SK-N-SH (cell line): ENCODE measurements at regions not wholly inside any gene's neighbourhood (a gene's known extent, or its start where the extent isn't known, plus 50 kb on each side); places are given as distances from the start of the nearest gene placed in this dataset.

ENCODE experiments used
- CTCF ChIA-PET: fragments of 300-600, 350-600 bp; formaldehyde crosslinking; extraction: SDS; loops from one replicate; lab custom pipeline; 2021; lab: Yijun Ruan, JAX
- POLR2A ChIA-PET: fragments of 350-600 bp; sonication (Branson Sonifier 250); formaldehyde crosslinking; extraction: SDS; loops from one replicate; lab custom pipeline; 2020; ENCODE audit warnings: antibody characterized with exemption, inconsistent platforms; lab: Yijun Ruan, JAX
- DNase-seq: peaks from one replicate; pipeline ENCODE4 v3.0.0; 2012
- H2AFZ ChIP-seq: fragments of 200-600 bp; sonication (generic); 2 replicates; pipeline ENCODE4 v1.8.1; 2016; ENCODE audit warnings: antibody characterized with exemption, mild to moderate bottlenecking, low read depth
- H3F3A ChIP-seq: fragments of 200-600 bp; sonication (generic); replicated peaks from 2 replicates; pipeline ENCODE3; 2016; ENCODE audit warnings: antibody characterized with exemption, mild to moderate bottlenecking; ENCODE audit not compliant: insufficient read depth
- H3K27ac ChIP-seq, 2 experiments: fragments of 200-500 bp in 1 of 2; fragments of 200-600 bp in 1 of 2; sonication (Bioruptor generic) in 1 of 2; sonication (generic), shearing (Covaris generic) in 1 of 2; 2 replicates each; pipeline versions ENCODE4 v1.5.1 to v1.6.1; 2014 to 2016; ENCODE audit warnings: low read depth in 2 of 2, inconsistent platforms in 1 of 2, low read length in 1 of 2, mild to moderate bottlenecking in 1 of 2, mixed read lengths in 1 of 2
- H3K27me3 ChIP-seq: fragments of 200-600 bp; sonication (generic), shearing (Covaris generic); 2 replicates; pipeline ENCODE4 v1.6.1; 2016; ENCODE audit warnings: mixed run types; ENCODE audit not compliant: insufficient read depth
- H3K36me3 ChIP-seq, 2 experiments: fragments of 200-500 bp in 1 of 2; fragments of 200-600 bp in 1 of 2; sonication (Bioruptor generic) in 1 of 2; sonication (generic) in 1 of 2; replicated peaks in 1 of 2; 2 replicates each; pipeline versions ENCODE3 to v1.5.1; 2014 to 2016; ENCODE audit warnings: low read length in 1 of 2, mild to moderate bottlenecking in 1 of 2; ENCODE audit not compliant: insufficient read depth in 2 of 2, control insufficient read depth in 1 of 2
- H3K4me1 ChIP-seq, 2 experiments: fragments of 200-500 bp in 1 of 2; fragments of 200-600 bp in 1 of 2; sonication (Bioruptor generic) in 1 of 2; sonication (generic), shearing (Covaris generic) in 1 of 2; 2 replicates each; pipeline versions ENCODE4 v1.5.1 to v1.6.1; 2014 to 2016; ENCODE audit warnings: low read depth in 1 of 2, low read length in 1 of 2, mixed run types in 1 of 2; ENCODE audit not compliant: insufficient read depth in 2 of 2, control insufficient read depth in 1 of 2
- H3K4me2 ChIP-seq: fragments of 200-600 bp; sonication (generic), shearing (Covaris generic); 2 replicates; pipeline ENCODE4 v1.6.1; 2017; ENCODE audit warnings: mixed run types
- H3K4me3 ChIP-seq, 2 experiments: fragments of 200-500 bp in 1 of 2; fragments of 200-600 bp in 1 of 2; sonication (Bioruptor generic) in 1 of 2; sonication (generic), shearing (Covaris generic) in 1 of 2; 2 replicates each; pipeline versions ENCODE4 v1.5.1 to v1.8.1; 2014 to 2016; ENCODE audit warnings: low read depth in 2 of 2, inconsistent platforms in 1 of 2, low read length in 1 of 2, mild to moderate bottlenecking in 1 of 2, mixed read lengths in 1 of 2, moderate library complexity in 1 of 2
- H3K79me2 ChIP-seq: fragments of 200-600 bp; sonication (generic); 2 replicates; pipeline ENCODE4 v1.8.1; 2017; ENCODE audit warnings: mild to moderate bottlenecking; ENCODE audit not compliant: insufficient read depth
- H3K9ac ChIP-seq: fragments of 200-600 bp; sonication (generic); 2 replicates; pipeline ENCODE4 v1.6.1; 2017; ENCODE audit warnings: mixed run types
- H3K9me2 ChIP-seq: fragments of 200-600 bp; sonication (generic); 2 replicates; pipeline ENCODE4 v1.6.1; 2017; ENCODE audit warnings: mixed run types
- H3K9me3 ChIP-seq: fragments of 200-600 bp; sonication (generic); 2 replicates; pipeline ENCODE4 v1.6.1; 2017; ENCODE audit warnings: mixed run types, mild to moderate bottlenecking, moderate library complexity
- H4K20me1 ChIP-seq: fragments of 200-600 bp; sonication (generic); 2 replicates; pipeline ENCODE4 v1.6.1; 2017; ENCODE audit warnings: mild to moderate bottlenecking, mixed run types; ENCODE audit not compliant: insufficient read depth
- EP300 ChIP-seq, 2 experiments: IDR thresholded peaks; 2 replicates each; pipeline versions ENCODE4 v1.4.0 to v1.6.1; 2012; ENCODE audit warnings: borderline replicate concordance in 1 of 2, low read depth in 1 of 2, low read length in 1 of 2
- FOSL2 ChIP-seq: IDR thresholded peaks from 2 replicates; pipeline ENCODE4 v1.4.0; 2012; ENCODE audit warnings: low read depth, mild to moderate bottlenecking, moderate library complexity, borderline replicate concordance
- FOXJ3 ChIP-seq: sonication (generic); formaldehyde crosslinking; IDR thresholded peaks from 2 replicates; pipeline ENCODE4 v1.5.1; 2020; ENCODE audit warnings: mild to moderate bottlenecking, missing genetic modification reagents
- FOXM1 ChIP-seq: IDR thresholded peaks from 2 replicates; pipeline ENCODE4 v1.4.0; 2012; ENCODE audit warnings: low read depth, mild to moderate bottlenecking
- GATA2 ChIP-seq: sonication (generic); formaldehyde crosslinking; IDR thresholded peaks from 2 replicates; pipeline ENCODE4 v1.5.0; 2020; ENCODE audit warnings: mild to moderate bottlenecking, missing genetic modification reagents
- MEF2A ChIP-seq: IDR thresholded peaks from 2 replicates; pipeline ENCODE4 v1.4.0; 2012; ENCODE audit warnings: low read depth, borderline replicate concordance
- MXI1 ChIP-seq: IDR thresholded peaks from 2 replicates; pipeline ENCODE4 v1.6.1; 2012; ENCODE audit warnings: mild to moderate bottlenecking, low read depth, low read length, improper control_type of control experiment
- NRF1 ChIP-seq: IDR thresholded peaks from 2 replicates; pipeline ENCODE4 v1.6.1; 2012; ENCODE audit warnings: low read depth, mild to moderate bottlenecking, low read length
- POLR2AphosphoS5 ChIP-seq: IDR thresholded peaks from 2 replicates; pipeline ENCODE4 v1.6.1; 2012; ENCODE audit warnings: low read depth, low read length
- RXRA ChIP-seq: IDR thresholded peaks from 2 replicates; pipeline ENCODE4 v1.4.0; 2012; ENCODE audit warnings: low read depth, mild to moderate bottlenecking, borderline replicate concordance
- SIN3A ChIP-seq: IDR thresholded peaks from 2 replicates; pipeline ENCODE4 v1.6.1; 2012; ENCODE audit warnings: low read depth, mild to moderate bottlenecking, low read length, moderate library complexity, borderline replicate concordance
- TAF1 ChIP-seq: IDR thresholded peaks from 2 replicates; pipeline ENCODE4 v1.6.1; 2012; ENCODE audit warnings: low read depth, mild to moderate bottlenecking, low read length, moderate library complexity, borderline replicate concordance
- TCF12 ChIP-seq: IDR thresholded peaks from 2 replicates; pipeline ENCODE4 v1.4.0; 2012
- TEAD4 ChIP-seq: IDR thresholded peaks from 2 replicates; pipeline ENCODE4 v1.4.0; 2012; ENCODE audit warnings: mild to moderate bottlenecking, borderline replicate concordance; ENCODE audit not compliant: insufficient read depth
- WGBS: methylation state at CpG from one replicate; pipeline ENCODE4 v1.1.6; 2017; ENCODE audit warnings: low lambda C conversion rate; 5-methylcytosine and 5-hydroxymethylcytosine counted together
- TF ChIP-seq, protein P1 (sequence below): IDR thresholded peaks from 2 replicates; pipeline ENCODE4; 2012
- TF ChIP-seq, protein P2 (sequence below): IDR thresholded peaks from 2 replicates; pipeline ENCODE4 v1.4.0; 2012; ENCODE audit warnings: low read depth, borderline replicate concordance
- TF ChIP-seq, protein P3 (sequence below): IDR thresholded peaks from 2 replicates; pipeline ENCODE4 v1.4.0; 2012; ENCODE audit warnings: low read depth

DNA sequence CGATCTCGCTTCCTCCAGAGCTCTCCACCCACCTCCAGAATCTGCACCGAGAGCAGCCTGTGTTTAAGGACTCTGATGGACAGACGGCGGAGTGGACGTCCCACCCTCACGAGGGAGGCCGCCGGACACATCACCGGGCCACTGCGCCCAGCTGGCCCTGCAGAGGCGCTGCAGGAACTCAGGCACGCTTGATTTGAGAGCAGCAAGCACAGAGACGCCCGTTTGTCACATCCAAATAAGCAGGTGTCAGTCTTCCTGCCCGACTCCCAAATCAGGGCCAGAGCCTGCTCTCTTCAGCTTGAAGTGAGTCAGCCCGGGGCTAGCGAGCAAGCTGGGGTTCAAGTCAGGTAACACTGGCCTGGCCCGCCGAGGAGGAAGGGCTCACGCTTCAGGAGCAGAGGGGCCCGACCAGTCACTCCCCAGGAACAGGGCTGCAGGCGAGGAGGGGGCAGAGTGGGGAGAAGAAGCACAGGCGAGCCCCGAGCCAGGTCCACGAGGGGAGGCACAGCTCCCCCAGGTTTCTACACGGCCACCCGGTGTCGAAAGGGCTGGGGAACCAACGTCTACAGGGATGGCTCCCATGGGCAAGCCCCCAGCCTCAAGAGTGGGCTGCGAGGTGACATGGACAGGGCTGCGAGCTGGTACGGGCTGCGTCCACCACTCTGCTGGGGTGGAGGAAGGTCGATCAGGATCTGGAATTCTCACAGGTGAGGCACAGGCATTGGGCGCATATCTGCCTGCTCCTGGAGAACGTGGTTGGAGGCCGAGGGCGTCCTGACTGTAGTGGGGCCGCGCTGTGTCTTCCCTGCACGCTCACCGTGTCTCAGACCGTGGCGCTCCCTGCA is 52.5 kb upstream of the CTDP1 start:
- Histone ChIP-seq H2AFZ (no peak overlapping the region), H3K4me3 (no peak overlapping the region), H3F3A (no peaks in the 10 kb centered on the region), H3K9ac (no peak overlapping the region), H3K27ac (no peak overlapping the region)
- whole genome bisulfite sequencing = 9% methylated on average over 28 of the region's 45 CpGs
- TF ChIP-seq, protein P1, sequence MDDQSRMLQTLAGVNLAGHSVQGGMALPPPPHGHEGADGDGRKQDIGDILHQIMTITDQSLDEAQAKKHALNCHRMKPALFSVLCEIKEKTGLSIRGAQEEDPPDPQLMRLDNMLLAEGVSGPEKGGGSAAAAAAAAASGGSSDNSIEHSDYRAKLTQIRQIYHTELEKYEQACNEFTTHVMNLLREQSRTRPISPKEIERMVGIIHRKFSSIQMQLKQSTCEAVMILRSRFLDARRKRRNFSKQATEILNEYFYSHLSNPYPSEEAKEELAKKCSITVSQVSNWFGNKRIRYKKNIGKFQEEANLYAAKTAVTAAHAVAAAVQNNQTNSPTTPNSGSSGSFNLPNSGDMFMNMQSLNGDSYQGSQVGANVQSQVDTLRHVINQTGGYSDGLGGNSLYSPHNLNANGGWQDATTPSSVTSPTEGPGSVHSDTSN = no peak
- TF ChIP-seq FOXM1 (no peak), FOXJ3 (CRISPR knock-in tag) (no peak), MEF2A (no peak), TCF12 (no peak), NRF1 (no peak), EP300 (IDR thresholded peaks at IDR 0.05; ENCODE audit: borderline replicate concordance in 1 of 2, low read depth in 1 of 2, low read length in 1 of 2) (no peak), FOSL2 (no peak), POLR2AphosphoS5 (no peak), TEAD4 (no peak), GATA2 (CRISPR knock-in tag) (no peak), MXI1 (no peak), RXRA (no peak)
- TF ChIP-seq, protein P2, sequence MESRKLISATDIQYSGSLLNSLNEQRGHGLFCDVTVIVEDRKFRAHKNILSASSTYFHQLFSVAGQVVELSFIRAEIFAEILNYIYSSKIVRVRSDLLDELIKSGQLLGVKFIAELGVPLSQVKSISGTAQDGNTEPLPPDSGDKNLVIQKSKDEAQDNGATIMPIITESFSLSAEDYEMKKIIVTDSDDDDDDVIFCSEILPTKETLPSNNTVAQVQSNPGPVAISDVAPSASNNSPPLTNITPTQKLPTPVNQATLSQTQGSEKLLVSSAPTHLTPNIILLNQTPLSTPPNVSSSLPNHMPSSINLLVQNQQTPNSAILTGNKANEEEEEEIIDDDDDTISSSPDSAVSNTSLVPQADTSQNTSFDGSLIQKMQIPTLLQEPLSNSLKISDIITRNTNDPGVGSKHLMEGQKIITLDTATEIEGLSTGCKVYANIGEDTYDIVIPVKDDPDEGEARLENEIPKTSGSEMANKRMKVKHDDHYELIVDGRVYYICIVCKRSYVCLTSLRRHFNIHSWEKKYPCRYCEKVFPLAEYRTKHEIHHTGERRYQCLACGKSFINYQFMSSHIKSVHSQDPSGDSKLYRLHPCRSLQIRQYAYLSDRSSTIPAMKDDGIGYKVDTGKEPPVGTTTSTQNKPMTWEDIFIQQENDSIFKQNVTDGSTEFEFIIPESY = no peak
- TF ChIP-seq, all 33 proteins: peak for 0
- H3K9me2 ChIP-seq = no peaks in the 10 kb centered on the region
- H3K4me1 ChIP-seq = no peaks in the 10 kb centered on the region
- CTCF ChIA-PET = no interaction called here
- H3K9me3 ChIP-seq = no peaks in the 10 kb centered on the region
- H4K20me1 ChIP-seq = no peaks in the 10 kb centered on the region
- no peak for DNase-seq
- peaks cover 99% of the 10 kb centered on the region for H3K27me3 ChIP-seq
- H3K36me3 ChIP-seq = no peaks in the 10 kb centered on the region
- H3K79me2 ChIP-seq = no peaks in the 10 kb centered on the region
- H3K4me2 ChIP-seq = no peak overlapping the region
- POLR2A ChIA-PET = no interaction called here

DNA sequence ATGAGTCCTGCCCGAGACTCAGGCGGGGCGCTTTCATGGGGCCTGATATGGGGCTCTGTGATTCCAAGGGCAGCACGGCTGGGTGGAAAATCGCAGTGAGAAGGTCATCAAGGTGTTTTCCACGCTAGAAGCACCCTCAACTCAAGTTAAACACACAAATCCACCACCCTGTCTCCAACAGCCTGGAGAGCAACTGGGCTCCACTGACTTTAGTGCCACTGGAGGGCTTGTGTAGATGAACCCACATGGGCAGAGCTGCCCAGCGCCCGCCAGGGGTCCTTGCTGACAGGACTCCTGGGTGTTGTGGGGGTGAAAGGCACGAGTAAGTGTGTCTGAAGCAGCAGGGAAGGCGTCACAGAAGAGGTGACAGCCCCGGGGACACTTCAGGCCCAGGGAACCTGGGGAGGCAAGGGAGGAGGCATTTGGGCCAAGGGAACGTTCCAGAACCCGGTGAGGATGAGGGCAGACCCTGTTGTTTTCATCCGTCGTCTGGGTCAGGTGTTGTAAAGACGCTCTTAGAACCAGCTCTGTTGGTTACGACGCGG is 51.8 kb upstream of the CTDP1 start:
- Histone ChIP-seq H3F3A (no peaks in the 10 kb centered on the region), H3K4me3 (no peak overlapping the region), H4K20me1 (no peaks in the 10 kb centered on the region), H3K9ac (no peak overlapping the region), H3K4me1 (no peaks in the 10 kb centered on the region), H2AFZ (no peak overlapping the region), H3K9me2 (no peaks in the 10 kb centered on the region), H3K36me3 (no peaks in the 10 kb centered on the region), H3K79me2 (no peaks in the 10 kb centered on the region), H3K27ac (no peak overlapping the region), H3K9me3 (no peaks in the 10 kb centered on the region), H3K4me2 (no peak overlapping the region), H3K27me3 (peaks cover 94% of the 10 kb centered on the region)
- ChIA-PET POLR2A (no interaction called here), CTCF (no interaction called here)
- 17% methylated on average over 19 of the region's 19 CpGs for WGBS
- DNase-seq = no peak
- TF ChIP-seq NRF1 (no peak), MEF2A (no peak), TAF1 (no peak), SIN3A (no peak)
- TF ChIP-seq, protein P3, sequence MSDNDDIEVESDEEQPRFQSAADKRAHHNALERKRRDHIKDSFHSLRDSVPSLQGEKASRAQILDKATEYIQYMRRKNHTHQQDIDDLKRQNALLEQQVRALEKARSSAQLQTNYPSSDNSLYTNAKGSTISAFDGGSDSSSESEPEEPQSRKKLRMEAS = no peak
